Upper lobe of left lung (tissue), 6 donors: ENCODE measurements at regions not wholly inside any gene's neighbourhood (a gene's known extent, or its start where the extent isn't known, plus 50 kb on each side); places are given as distances from the start of the nearest gene placed in this dataset.

Experiments
- ATAC-seq, 2 donors: fragments of 200-7000 bp; cut with Tn5 transposase; one replicate each; pipeline ENCODE4 v1.9.1; 2022; ENCODE audit warnings: mild to moderate bottlenecking in 2 of 2, moderate library complexity in 2 of 2; ENCODE audit not compliant: low FRiP score in 2 of 2
- DNase-seq, 2 donors: peaks; one replicate each; pipeline ENCODE4 v3.0.0-alpha.2; 2019 to 2020
- H3K27ac ChIP-seq, 4 donors: fragments of 200-600 bp; sonication (generic); one replicate each; pipeline ENCODE4 v1.5.1; 2016 to 2019
- H3K27me3 ChIP-seq, 4 donors: fragments of 200-600 bp; sonication (generic); one replicate each; pipeline ENCODE4 v1.5.1; 2017 to 2019
- H3K36me3 ChIP-seq, 4 donors: fragments of 200-600 bp; sonication (generic); one replicate each; pipeline ENCODE4 v1.5.1; 2016 to 2019
- H3K4me1 ChIP-seq, 4 donors: fragments of 200-600 bp; sonication (generic); one replicate each; pipeline ENCODE4 v1.5.1; 2018 to 2019
- H3K4me3 ChIP-seq, 4 donors: fragments of 200-600 bp; sonication (generic); one replicate each; pipeline ENCODE4 v1.5.1; 2017 to 2019; ENCODE audit warnings: mild to moderate bottlenecking in 2 of 4, moderate library complexity in 1 of 4
- H3K9me3 ChIP-seq, 4 donors: fragments of 200-600 bp; sonication (generic); one replicate each; pipeline ENCODE4 v1.5.1; 2018 to 2019
- CTCF ChIP-seq, 6 experiments: fragments of 450-650 bp in 4 of 6; fragments of 200-600 bp in 2 of 6; sonication (generic) in 2 of 6; IDR thresholded peaks; one replicate each; pipeline ENCODE4 v1.5.1; 2016 to 2019; ENCODE audit warnings: antibody characterized with exemption in 6 of 6
- EP300 ChIP-seq, 4 donors: sonication (generic); formaldehyde crosslinking; IDR thresholded peaks; one replicate each; pipeline ENCODE4 v1.5.1; 2017; ENCODE audit warnings: antibody characterized with exemption in 4 of 4, control low read depth in 2 of 4
- POLR2A ChIP-seq, 4 donors: fragments of 450-650 bp; IDR thresholded peaks; one replicate each; pipeline ENCODE4 v1.5.1; 2016 to 2017; ENCODE audit warnings: antibody characterized with exemption in 4 of 4, mild to moderate bottlenecking in 2 of 4
- POLR2AphosphoS5 ChIP-seq, 2 donors: sonication (generic); formaldehyde crosslinking; IDR thresholded peaks; one replicate each; pipeline ENCODE4 v1.5.1; 2017; ENCODE audit warnings: antibody characterized with exemption in 2 of 2
- WGBS, 2 donors: methylation state at CpG; one replicate each; pipeline ENCODE4 v1.1.5; 2017 to 2018; 5-methylcytosine and 5-hydroxymethylcytosine counted together
- donor health status: DM: no; HTN: no; CAD: no; lungs with moderate emphysema.
- donor health status: DM: no; HTN: yes; CAD: no; lungs with severe emphysema.

GRCh38 chr7:24521917-24522623 is 51.2 kb upstream of the PALS2 start:
- Histone ChIP-seq H3K36me3 (no peaks in the 10 kb centered on the region), H3K4me3 (no peak overlapping the region), H3K27me3 (no peaks in the 10 kb centered on the region), H3K27ac (no peak overlapping the region), H3K4me1 (no peaks in the 10 kb centered on the region), H3K9me3 (no peaks in the 10 kb centered on the region)
- ATAC-seq (no peak), DNase-seq (no peak)
- TF ChIP-seq EP300 (IDR thresholded peaks at IDR 0.05) (no peak), CTCF (IDR thresholded peaks at IDR 0.05) (no peak), POLR2AphosphoS5 (IDR thresholded peaks at IDR 0.05) (no peak), POLR2A (IDR thresholded peaks at IDR 0.05) (no peak)
- WGBS, 2 donors = 71 to 76% methylated on average over 2 of the region's 2 CpGs
